NT2/D1 (cell line): ENCODE measurements at regions not wholly inside any gene's neighbourhood (a gene's known extent, or its start where the extent isn't known, plus 50 kb on each side); places are given as distances from the start of the nearest gene placed in this dataset.

Experiments
- DNase-seq: peaks from one replicate; pipeline ENCODE4 v3.0.0-alpha.2; 2011; ENCODE audit warnings: low read depth, low spot score
- H3K27me3 ChIP-seq: 2 replicates; pipeline ENCODE4 v1.6.0; 2011; ENCODE audit warnings: mild to moderate bottlenecking; ENCODE audit not compliant: insufficient read length, insufficient read depth
- H3K36me3 ChIP-seq: 2 replicates; pipeline ENCODE4 v1.6.1; 2011; ENCODE audit warnings: mild to moderate bottlenecking, low read length, mixed read lengths; ENCODE audit not compliant: insufficient read depth, insufficient read length
- H3K4me1 ChIP-seq: 2 replicates; pipeline ENCODE4 v1.5.1; 2011; ENCODE audit not compliant: insufficient read depth, insufficient read length
- H3K4me3 ChIP-seq: 2 replicates; pipeline ENCODE4 v1.5.1; 2011; ENCODE audit warnings: low read depth; ENCODE audit not compliant: insufficient read length
- H3K9ac ChIP-seq: 2 replicates; pipeline ENCODE4 v1.6.0; 2011; ENCODE audit warnings: low read depth; ENCODE audit not compliant: insufficient read length
- H3K9me3 ChIP-seq: 2 replicates; pipeline ENCODE4 v1.5.1; 2011; ENCODE audit warnings: mild to moderate bottlenecking, low read length; ENCODE audit not compliant: insufficient read depth
- SUZ12 ChIP-seq: IDR thresholded peaks from 2 replicates; pipeline ENCODE4 v1.6.1; 2011; ENCODE audit not compliant: insufficient read length, insufficient read depth; ENCODE audit errors: extremely low read depth
- YY1 ChIP-seq: IDR thresholded peaks from 2 replicates; pipeline ENCODE4 v1.6.1; 2011; ENCODE audit not compliant: insufficient read length, insufficient read depth
- ZNF274 ChIP-seq: IDR thresholded peaks from 2 replicates; pipeline ENCODE4 v1.6.1; 2011; ENCODE audit warnings: mild to moderate bottlenecking, low read depth, low read length

- Histone ChIP-seq H3K9ac (no peak overlapping the region), H3K27me3 (no peaks in the 10 kb centered on the region), H3K9me3 (no peaks in the 10 kb centered on the region), H3K36me3 (no peaks in the 10 kb centered on the region), H3K4me3 (no peak overlapping the region), H3K4me1 (no peaks in the 10 kb centered on the region)
- DNase-seq, result no peak
- TF ChIP-seq ZNF274, result no peak
- TF ChIP-seq SUZ12, result no peak
- no peak for TF ChIP-seq YY1
These were observed 308.0 kb upstream of the ATP11B start for GRCh38 chr3:182485301-182485700.

GRCh38 chr3:182486463-182486862 is 306.8 kb upstream of the ATP11B start:
- H3K4me3 ChIP-seq, result no peak overlapping the region
- TF ChIP-seq ZNF274 (no peak), SUZ12 (no peak)
- H3K27me3 ChIP-seq, result no peaks in the 10 kb centered on the region
- H3K4me1 ChIP-seq, result no peaks in the 10 kb centered on the region
- H3K9ac ChIP-seq, result no peak overlapping the region
- no peaks in the 10 kb centered on the region for H3K36me3 ChIP-seq
- no peak for DNase-seq
- H3K9me3 ChIP-seq, result no peaks in the 10 kb centered on the region

- Histone ChIP-seq H3K27me3 (no peaks in the 10 kb centered on the region), H3K9me3 (no peaks in the 10 kb centered on the region), H3K36me3 (no peaks in the 10 kb centered on the region), H3K4me3 (no peak overlapping the region), H3K4me1 (no peaks in the 10 kb centered on the region), H3K9ac (no peak overlapping the region)
- no peak for DNase-seq
- no peak for TF ChIP-seq YY1
- TF ChIP-seq SUZ12, result no peak
- TF ChIP-seq ZNF274, result no peak
These were observed 306.2 kb upstream of the ATP11B start for GRCh38 chr3:182487143-182487542.

GRCh38 chr3:182487611-182488010 is 305.7 kb upstream of the ATP11B start:
- TF ChIP-seq YY1, result no peak
- TF ChIP-seq SUZ12, result no peak
- no peaks in the 10 kb centered on the region for H3K27me3 ChIP-seq
- no peaks in the 10 kb centered on the region for H3K9me3 ChIP-seq
- H3K36me3 ChIP-seq, result no peaks in the 10 kb centered on the region
- H3K9ac ChIP-seq, result no peak overlapping the region
- no peak overlapping the region for H3K4me3 ChIP-seq
- no peaks in the 10 kb centered on the region for H3K4me1 ChIP-seq
- no peak for DNase-seq

DNA sequence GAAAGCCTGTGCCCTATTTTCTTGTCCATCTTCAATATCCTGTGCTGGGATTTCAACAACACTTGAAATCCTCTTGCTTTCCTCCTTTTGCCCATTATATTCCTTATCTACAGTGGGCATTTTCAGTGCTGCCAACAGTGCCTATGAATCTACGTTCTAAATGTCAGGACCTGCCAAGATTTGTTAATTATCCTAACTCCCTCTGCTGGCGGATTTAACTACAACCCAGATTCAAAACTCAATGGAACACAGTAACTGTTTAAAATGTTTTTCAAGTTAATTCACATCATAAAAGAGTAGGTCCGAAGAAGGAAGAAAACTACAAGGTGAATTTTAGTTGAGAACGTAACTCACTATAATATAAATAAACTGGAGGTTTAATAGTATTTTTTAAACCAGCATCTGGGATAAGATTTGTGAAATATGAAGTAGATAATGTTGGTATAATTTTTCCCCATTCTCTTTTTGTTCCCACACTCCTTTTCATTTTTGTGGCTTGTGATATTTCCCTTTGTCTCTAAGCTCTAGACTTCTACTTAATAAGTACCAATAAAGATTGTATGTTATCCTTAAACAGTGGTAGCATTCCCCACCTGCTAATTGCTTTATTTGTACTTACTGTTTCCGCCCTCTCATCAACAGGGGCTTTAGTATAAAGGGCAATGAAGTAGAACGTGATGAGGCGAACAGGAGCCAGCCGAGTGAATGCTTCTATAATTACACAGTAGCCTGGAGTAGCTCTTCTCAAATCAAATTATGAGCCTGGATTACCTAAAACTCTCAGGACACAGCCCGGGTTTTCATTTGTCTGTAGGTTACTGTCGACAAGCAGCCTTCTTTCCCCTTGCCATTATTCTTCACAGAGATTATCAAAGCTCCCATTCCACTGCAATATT is 302.5 kb upstream of the ATP11B start:
- Histone ChIP-seq H3K27me3 (no peaks in the 10 kb centered on the region), H3K4me1 (no peaks in the 10 kb centered on the region), H3K9ac (no peak overlapping the region), H3K9me3 (no peaks in the 10 kb centered on the region), H3K36me3 (no peaks in the 10 kb centered on the region), H3K4me3 (no peak overlapping the region)
- DNase-seq, result peak; percentile 16
- TF ChIP-seq YY1, result no peak
- no peak for TF ChIP-seq SUZ12
- TF ChIP-seq ZNF274, result no peak

- TF ChIP-seq SUZ12, result no peak
- no peak for TF ChIP-seq YY1
- no peak for TF ChIP-seq ZNF274
- H3K9ac ChIP-seq, result no peak overlapping the region
- no peaks in the 10 kb centered on the region for H3K36me3 ChIP-seq
- H3K9me3 ChIP-seq, result no peaks in the 10 kb centered on the region
- H3K4me1 ChIP-seq, result no peaks in the 10 kb centered on the region
- no peak overlapping the region for H3K4me3 ChIP-seq
- H3K27me3 ChIP-seq, result no peaks in the 10 kb centered on the region
- DNase-seq, result no peak
These were observed 301.7 kb upstream of the ATP11B start for GRCh38 chr3:182491577-182491976.

- Histone ChIP-seq H3K27me3 (no peaks in the 10 kb centered on the region), H3K9ac (no peak overlapping the region), H3K9me3 (no peaks in the 10 kb centered on the region), H3K36me3 (no peaks in the 10 kb centered on the region), H3K4me1 (no peaks in the 10 kb centered on the region), H3K4me3 (no peak overlapping the region)
- TF ChIP-seq SUZ12, result no peak
- no peak for TF ChIP-seq ZNF274
- TF ChIP-seq YY1, result no peak
- DNase-seq, result no peak
These were observed 300.8 kb upstream of the ATP11B start for GRCh38 chr3:182492536-182492935.
